ENCODE measurements at regions not wholly inside any gene's neighbourhood (a gene's known extent, or its start where the extent isn't known, plus 50 kb on each side); places are given as distances from the start of the nearest gene placed in this dataset.
A peak's percentile ranks its signal among the peaks of the same experiment; 100 is the strongest.

- no peak for DNase-seq (ENCODE audit: low read depth in 1 of 2, low spot score in 1 of 2)
- TF ChIP-seq SPI1 (IDR thresholded peaks at IDR 0.05; ENCODE audit: borderline replicate concordance, low read depth), result no peak
- TF ChIP-seq POLR2AphosphoS5 (IDR thresholded peaks at IDR 0.05; ENCODE audit: low read depth), result no peak
- TF ChIP-seq REST (IDR thresholded peaks at IDR 0.05; ENCODE audit: insufficient replicate concordance, low read depth), result no peak
- TF ChIP-seq CTCF (IDR thresholded peaks at IDR 0.05; ENCODE audit: insufficient read depth, low read length), result no peak
- no peak for TF ChIP-seq GABPA (IDR thresholded peaks at IDR 0.05; ENCODE audit: low read depth)
- Histone ChIP-seq H3K27ac (replicated peaks) (no peak overlapping the region), H3K27me3 (ENCODE audit: insufficient read depth, poor library complexity, severe bottlenecking) (no peaks in the 10 kb centered on the region), H3K4me3 (replicated peaks; ENCODE audit: insufficient read depth, low read length) (no peak overlapping the region)
These were observed 75.3 kb upstream of the TIAM2 start for GRCh38 chr6:154919806-154920205.

- no peak for TF ChIP-seq GABPA (IDR thresholded peaks at IDR 0.05; ENCODE audit: low read depth)
- no peaks in the 10 kb centered on the region for H3K27me3 ChIP-seq (ENCODE audit: insufficient read depth, poor library complexity, severe bottlenecking)
- no peak overlapping the region for H3K27ac ChIP-seq (replicated peaks)
- DNase-seq (ENCODE audit: low read depth in 1 of 2, low spot score in 1 of 2), result no peak
- no peak overlapping the region for H3K4me3 ChIP-seq (replicated peaks; ENCODE audit: insufficient read depth, low read length)
These were observed 74.5 kb upstream of the TIAM2 start for GRCh38 chr6:154920495-154921200.

- peak; percentile 15 to 58 for DNase-seq (ENCODE audit: low read depth in 1 of 2, low spot score in 1 of 2)
- no peak overlapping the region for H3K4me3 ChIP-seq (replicated peaks; ENCODE audit: insufficient read depth, low read length)
- H3K27me3 ChIP-seq (ENCODE audit: insufficient read depth, poor library complexity, severe bottlenecking), result no peaks in the 10 kb centered on the region
- H3K27ac ChIP-seq (replicated peaks), result no peak overlapping the region
- TF ChIP-seq GABPA (IDR thresholded peaks at IDR 0.05; ENCODE audit: low read depth) (no peak), REST (IDR thresholded peaks at IDR 0.05; ENCODE audit: insufficient replicate concordance, low read depth) (no peak), CTCF (IDR thresholded peaks at IDR 0.05; ENCODE audit: insufficient read depth, low read length) (no peak), SPI1 (IDR thresholded peaks at IDR 0.05; ENCODE audit: borderline replicate concordance, low read depth) (peak; percentile 99), POLR2AphosphoS5 (IDR thresholded peaks at IDR 0.05; ENCODE audit: low read depth) (no peak)
These were observed 73.6 kb upstream of the TIAM2 start for GRCh38 chr6:154921482-154921881.

- Histone ChIP-seq H3K27ac (replicated peaks) (no peak overlapping the region), H3K4me3 (replicated peaks; ENCODE audit: insufficient read depth, low read length) (no peak overlapping the region), H3K27me3 (ENCODE audit: insufficient read depth, poor library complexity, severe bottlenecking) (no peaks in the 10 kb centered on the region)
- no peak for TF ChIP-seq REST (IDR thresholded peaks at IDR 0.05; ENCODE audit: insufficient replicate concordance, low read depth)
- TF ChIP-seq POLR2AphosphoS5 (IDR thresholded peaks at IDR 0.05; ENCODE audit: low read depth), result no peak
- no peak for TF ChIP-seq GABPA (IDR thresholded peaks at IDR 0.05; ENCODE audit: low read depth)
- no peak for TF ChIP-seq SPI1 (IDR thresholded peaks at IDR 0.05; ENCODE audit: borderline replicate concordance, low read depth)
- no peak for TF ChIP-seq CTCF (IDR thresholded peaks at IDR 0.05; ENCODE audit: insufficient read depth, low read length)
- no peak for DNase-seq (ENCODE audit: low read depth in 1 of 2, low spot score in 1 of 2)
These were observed 71.8 kb upstream of the TIAM2 start for GRCh38 chr6:154923199-154923869.
